Vagina (tissue), 2 donors: ENCODE measurements at regions not wholly inside any gene's neighbourhood (a gene's known extent, or its start where the extent isn't known, plus 50 kb on each side); places are given as distances from the start of the nearest gene placed in this dataset.

ENCODE experiments used
- CTCF ChIP-seq, 3 experiments: fragments of 450-650 bp in 2 of 3; fragments of 200-600 bp in 1 of 3; sonication (generic) in 1 of 3; IDR thresholded peaks; one replicate each; pipeline ENCODE4 v1.5.1; 2017 to 2019; ENCODE audit warnings: antibody characterized with exemption in 3 of 3, mild to moderate bottlenecking in 2 of 3, moderate library complexity in 2 of 3
- POLR2A ChIP-seq, 2 donors: fragments of 450-650 bp; IDR thresholded peaks; one replicate each; pipeline ENCODE4 v1.6.1; 2017; ENCODE audit warnings: antibody characterized with exemption in 2 of 2, mild to moderate bottlenecking in 2 of 2, moderate library complexity in 2 of 2
- POLR2AphosphoS5 ChIP-seq, 2 donors: sonication (generic); formaldehyde crosslinking; IDR thresholded peaks; one replicate each; pipeline ENCODE4 v1.9.0; 2017; ENCODE audit warnings: antibody characterized with exemption in 2 of 2, mild to moderate bottlenecking in 2 of 2, low read depth in 1 of 2; ENCODE audit not compliant: insufficient read depth in 1 of 2

- TF ChIP-seq CTCF (IDR thresholded peaks at IDR 0.05) (no peak), POLR2AphosphoS5 (IDR thresholded peaks at IDR 0.05; ENCODE audit: insufficient read depth in 1 of 2, low read depth in 1 of 2) (no peak), POLR2A (IDR thresholded peaks at IDR 0.05) (no peak)
Observed at GRCh38 chr7:41889040-41889439, 186.2 kb upstream of the INHBA start.
